Naive thymus-derived CD4-positive, alpha-beta T cell (primary cell): ENCODE measurements at regions not wholly inside any gene's neighbourhood (a gene's known extent, or its start where the extent isn't known, plus 50 kb on each side); places are given as distances from the start of the nearest gene placed in this dataset.

Experiments used
- ATAC-seq: fragments of 150-1000 bp; cut with Tn5 transposase; 2 replicates; pipeline ENCODE4 v1.10.0; 2021; ENCODE audit warnings: mild to moderate bottlenecking, moderate library complexity
- CTCF ChIA-PET: fragments of 350-600 bp; sonication (Branson Sonifier 250); formaldehyde crosslinking; loops from one replicate; lab custom pipeline; 2021; ENCODE audit warnings: antibody characterized with exemption; lab: Charles Lee
- POLR2A ChIA-PET: fragments of 350-600 bp; sonication (Branson Sonifier 250); formaldehyde crosslinking; loops from one replicate; lab custom pipeline; 2021; ENCODE audit warnings: antibody characterized with exemption, inconsistent platforms; lab: Charles Lee
- DNase-seq, 9 donors: peaks; one replicate each; pipeline versions ENCODE4 v3.0.0 to v3.0.0-alpha.2; 2020 to 2022; ENCODE audit warnings: mixed read lengths in 1 of 9
- H3K27ac ChIP-seq: one replicate; pipeline ENCODE4 v1.7.0; 2013; ENCODE audit warnings: mild to moderate bottlenecking, low read depth, low read length, moderate library complexity
- H3K27me3 ChIP-seq, 2 donors: one replicate each; pipeline ENCODE4 v1.7.0; 2013; ENCODE audit warnings: low read length in 2 of 2, mild to moderate bottlenecking in 2 of 2, moderate library complexity in 2 of 2; ENCODE audit not compliant: control insufficient read depth in 2 of 2, insufficient read depth in 2 of 2
- H3K36me3 ChIP-seq, 3 experiments: 1 replicate in 2 of 3; 2 replicates in 1 of 3; pipeline ENCODE4 v1.7.0; 2013; ENCODE audit warnings: low read length in 3 of 3, mild to moderate bottlenecking in 3 of 3, moderate library complexity in 1 of 3; ENCODE audit not compliant: insufficient read depth in 3 of 3, control insufficient read depth in 2 of 3
- H3K4me1 ChIP-seq, 2 donors: one replicate each; pipeline ENCODE4 v1.7.0; 2013; ENCODE audit warnings: low read length in 2 of 2, mild to moderate bottlenecking in 2 of 2, moderate library complexity in 1 of 2; ENCODE audit not compliant: control insufficient read depth in 2 of 2, insufficient read depth in 2 of 2
- H3K4me3 ChIP-seq: 2 replicates; pipeline ENCODE4 v1.7.0; 2013; ENCODE audit warnings: mild to moderate bottlenecking, low read length
- H3K9me3 ChIP-seq, 3 experiments: 1 replicate in 2 of 3; 2 replicates in 1 of 3; pipeline ENCODE4 v1.7.0; 2013; ENCODE audit warnings: low read length in 3 of 3; ENCODE audit not compliant: control insufficient read depth in 2 of 3
- H3K27ac Mint-ChIP-seq, 9 donors: one replicate each; pipeline ENCODE4 v1.8.0; 2020 to 2022; ENCODE audit warnings: mixed read lengths in 9 of 9, mild to moderate bottlenecking in 8 of 9, moderate library complexity in 5 of 9, inconsistent platforms in 2 of 9
- H3K27me3 Mint-ChIP-seq, 5 donors: one replicate each; pipeline ENCODE4 v1.8.0; 2021 to 2022; ENCODE audit warnings: mixed read lengths in 5 of 5, mild to moderate bottlenecking in 1 of 5
- H3K36me3 Mint-ChIP-seq, 5 donors: one replicate each; pipeline ENCODE4 v1.8.0; 2020 to 2022; ENCODE audit warnings: mixed read lengths in 5 of 5, mild to moderate bottlenecking in 3 of 5, inconsistent platforms in 1 of 5
- H3K4me1 Mint-ChIP-seq, 7 donors: one replicate each; pipeline ENCODE4 v1.8.0; 2020 to 2022; ENCODE audit warnings: mixed read lengths in 7 of 7, mild to moderate bottlenecking in 3 of 7, inconsistent platforms in 1 of 7
- H3K4me3 Mint-ChIP-seq, 10 donors: one replicate each; pipeline ENCODE4 v1.8.0; 2020 to 2022; ENCODE audit warnings: mild to moderate bottlenecking in 10 of 10, mixed read lengths in 10 of 10, moderate library complexity in 6 of 10, inconsistent platforms in 2 of 10
- H3K9me3 Mint-ChIP-seq, 11 donors: one replicate each; pipeline ENCODE4 v1.8.0; 2020 to 2022; ENCODE audit warnings: mixed read lengths in 11 of 11, mild to moderate bottlenecking in 4 of 11, inconsistent platforms in 1 of 11, moderate library complexity in 1 of 11
- intact Hi-C, 2 donors: fragments of 100-400 bp; cut with micrococcal nuclease; formaldehyde crosslinking; loops; one replicate each; pipeline ENCODE4 v1.15.1; 2023

DNA sequence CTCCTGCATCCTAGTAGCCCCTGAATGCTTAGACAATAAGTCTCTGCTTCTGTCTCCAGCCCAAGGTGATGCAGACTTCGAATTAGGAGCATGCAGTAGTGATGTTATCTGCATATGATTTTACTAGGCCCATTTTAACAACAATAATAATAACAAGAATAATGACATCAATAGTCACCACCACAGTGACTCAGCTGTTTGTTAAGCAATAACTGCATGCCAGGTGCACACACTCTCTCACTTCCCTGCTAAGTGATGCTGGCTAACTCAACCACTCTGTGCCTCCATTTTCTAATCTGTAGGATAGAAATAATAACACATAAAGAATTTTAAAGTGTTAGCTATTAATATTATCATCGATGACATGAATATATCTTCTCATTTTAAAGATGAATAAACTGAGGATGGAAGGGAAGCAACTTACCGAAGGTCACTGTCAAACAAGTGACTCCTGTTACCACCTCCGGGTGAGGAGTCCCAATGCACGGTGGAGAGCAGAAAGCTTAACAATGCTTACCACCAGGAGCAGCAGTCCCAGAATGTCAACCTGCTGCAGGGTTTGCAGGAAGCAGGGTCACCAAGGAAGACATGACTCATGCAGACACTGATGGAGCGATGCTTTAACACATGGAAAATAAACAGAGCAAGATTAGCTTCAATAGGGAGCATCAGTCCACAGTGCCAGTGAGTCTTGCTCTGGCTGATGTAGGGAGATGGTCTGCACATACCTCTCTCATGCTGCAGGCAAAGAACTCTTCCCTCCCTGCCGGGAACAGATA is 290.2 kb downstream of the SPATA17 start:
- Mint-ChIP-seq H3K27ac (no peak overlapping the region), H3K4me3 (no peak overlapping the region), H3K9me3 (peaks cover 0 to 10% (median 4%) of the 10 kb centered on the region in 11 donors), H3K36me3 (peaks cover 0 to 3% (median 0%) of the 10 kb centered on the region in 5 donors), H3K4me1 (peaks cover 0 to 2% (median 0%) of the 10 kb centered on the region in 7 donors), H3K27me3 (peaks cover 11 to 21% (median 16%) of the 10 kb centered on the region in 5 donors)
- H3K4me1 ChIP-seq, result no peaks in the 10 kb centered on the region
- CTCF ChIA-PET, result no interaction called here
- H3K36me3 ChIP-seq, result no peaks in the 10 kb centered on the region
- H3K9me3 ChIP-seq, result no peaks in the 10 kb centered on the region
- H3K4me3 ChIP-seq, result no peak overlapping the region
- ATAC-seq, result no peak
- no peak overlapping the region for H3K27ac ChIP-seq
- POLR2A ChIA-PET, result no interaction called here
- DNase-seq, result no peak
- no peaks in the 10 kb centered on the region for H3K27me3 ChIP-seq
- intact Hi-C loops, result no loop called here

DNA sequence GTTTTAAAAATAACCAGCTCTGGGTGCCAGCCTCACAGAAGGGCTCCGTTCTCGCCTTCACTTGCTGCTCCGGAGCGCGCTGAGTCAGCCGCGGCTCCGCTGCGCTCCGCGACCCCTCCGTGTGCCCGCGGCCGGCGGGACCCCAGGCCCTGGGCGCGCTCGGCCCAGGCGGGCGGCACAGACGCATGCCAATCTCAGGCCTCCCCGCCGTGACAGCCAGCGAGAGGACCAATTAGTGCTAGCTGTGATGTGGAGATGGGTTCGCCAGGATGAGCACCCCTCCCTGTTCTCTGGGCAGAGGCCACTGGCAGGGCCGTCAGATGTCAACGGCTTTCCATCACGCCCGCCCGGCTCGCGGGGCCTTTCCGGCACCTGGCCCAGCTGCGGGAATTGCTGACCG is 293.8 kb downstream of the SPATA17 start:
- ChIA-PET POLR2A (no interaction called here), CTCF (no interaction called here)
- Mint-ChIP-seq H3K27ac (no peak overlapping the region), H3K36me3 (no peaks in the 10 kb centered on the region), H3K9me3 (peaks cover 0 to 9% (median 3%) of the 10 kb centered on the region in 11 donors), H3K4me3 (no peak overlapping the region), H3K4me1 (peaks cover 0 to 2% (median 0%) of the 10 kb centered on the region in 7 donors), H3K27me3 (peaks cover 12 to 19% (median 15%) of the 10 kb centered on the region in 5 donors)
- intact Hi-C loops, result no loop called here
- H3K4me3 ChIP-seq, result no peak overlapping the region
- H3K36me3 ChIP-seq, result no peaks in the 10 kb centered on the region
- DNase-seq (no peak), ATAC-seq (no peak)
- no peak overlapping the region for H3K27ac ChIP-seq
- H3K4me1 ChIP-seq, result no peaks in the 10 kb centered on the region
- H3K27me3 ChIP-seq, result no peaks in the 10 kb centered on the region
- no peaks in the 10 kb centered on the region for H3K9me3 ChIP-seq

DNA sequence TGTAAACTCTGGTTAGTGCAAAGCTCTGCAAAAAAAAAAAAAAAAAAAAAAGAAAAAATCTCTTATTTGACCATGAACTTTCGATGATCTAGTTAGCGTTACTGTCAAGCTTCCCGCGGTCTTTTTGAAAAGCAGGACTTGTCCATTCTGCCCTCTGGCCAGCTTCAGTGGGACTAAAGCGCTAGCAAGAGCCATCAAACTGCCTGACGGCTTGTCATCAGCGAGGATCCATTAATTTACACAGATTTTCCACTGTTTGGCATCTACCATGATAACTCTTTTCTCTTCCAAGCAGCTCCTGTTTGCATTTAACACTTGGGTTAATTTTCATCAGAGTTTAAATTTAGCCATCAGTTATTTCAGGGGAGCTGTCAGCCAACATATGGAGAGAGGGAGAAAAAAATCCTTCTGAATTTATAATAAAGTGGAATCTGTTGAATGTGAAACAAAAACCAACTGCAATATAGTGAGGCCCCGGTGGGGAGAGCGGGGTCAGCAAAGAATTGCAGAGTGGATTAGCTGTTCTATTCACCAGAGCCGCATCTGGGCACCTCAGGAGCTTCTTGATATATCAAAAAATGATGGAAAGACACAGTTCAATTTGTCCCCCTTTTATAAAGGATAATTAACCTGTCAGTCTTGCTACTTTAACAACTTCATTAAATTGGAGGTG is 298.2 kb downstream of the SPATA17 start:
- no peak for ATAC-seq
- H3K4me3 ChIP-seq, result no peak overlapping the region
- H3K27ac ChIP-seq, result no peak overlapping the region
- peaks cover 4 to 12% (median 8%) of the 10 kb centered on the region in 5 donors for H3K27me3 Mint-ChIP-seq
- no peaks in the 10 kb centered on the region for H3K36me3 Mint-ChIP-seq
- intact Hi-C loops, result no loop called here
- H3K4me1 Mint-ChIP-seq, result no peaks in the 10 kb centered on the region
- POLR2A ChIA-PET, result no interaction called here
- H3K4me3 Mint-ChIP-seq, result no peak overlapping the region
- DNase-seq, result no peak
- CTCF ChIA-PET, result no interaction called here
- H3K4me1 ChIP-seq, result no peaks in the 10 kb centered on the region
- no peaks in the 10 kb centered on the region for H3K36me3 ChIP-seq
- H3K27ac Mint-ChIP-seq, result no peak overlapping the region
- no peaks in the 10 kb centered on the region for H3K27me3 ChIP-seq
- peaks cover 0 to 11% (median 1%) of the 10 kb centered on the region in 11 donors for H3K9me3 Mint-ChIP-seq
- H3K9me3 ChIP-seq, result no peaks in the 10 kb centered on the region

DNA sequence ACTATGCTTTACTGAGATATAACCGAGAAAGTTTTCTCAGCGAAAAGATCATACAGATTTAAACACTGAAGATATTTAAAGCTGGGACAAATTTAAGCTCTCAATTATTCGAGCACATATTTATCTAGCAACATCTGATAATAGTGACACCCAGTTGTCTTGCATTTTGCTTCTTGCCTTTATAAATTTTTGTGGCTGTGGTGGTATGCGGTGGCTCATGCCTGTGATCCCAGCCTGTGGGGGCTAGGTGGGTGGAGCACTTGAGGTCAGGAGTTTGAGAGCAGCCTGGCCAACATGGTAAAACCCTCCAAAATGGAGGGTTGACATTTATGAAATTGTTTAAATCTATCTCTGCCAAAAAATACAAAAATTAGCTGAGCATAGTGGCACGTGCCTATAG is 312.2 kb downstream of the SPATA17 start:
- Mint-ChIP-seq H3K27me3 (peaks cover 0 to 5% (median 0%) of the 10 kb centered on the region in 5 donors), H3K4me3 (no peak overlapping the region), H3K4me1 (no peaks in the 10 kb centered on the region), H3K27ac (peak overlapping the region in 1 of 9 donors; percentile 27), H3K36me3 (no peaks in the 10 kb centered on the region), H3K9me3 (peaks cover 0 to 29% (median 0%) of the 10 kb centered on the region in 11 donors)
- Histone ChIP-seq H3K4me3 (no peak overlapping the region), H3K27me3 (no peaks in the 10 kb centered on the region), H3K9me3 (no peaks in the 10 kb centered on the region), H3K27ac (no peak overlapping the region), H3K36me3 (no peaks in the 10 kb centered on the region), H3K4me1 (no peaks in the 10 kb centered on the region)
- intact Hi-C loops, result no loop called here
- ATAC-seq (no peak), DNase-seq (no peak)
- ChIA-PET CTCF (no interaction called here), POLR2A (no interaction called here)

DNA sequence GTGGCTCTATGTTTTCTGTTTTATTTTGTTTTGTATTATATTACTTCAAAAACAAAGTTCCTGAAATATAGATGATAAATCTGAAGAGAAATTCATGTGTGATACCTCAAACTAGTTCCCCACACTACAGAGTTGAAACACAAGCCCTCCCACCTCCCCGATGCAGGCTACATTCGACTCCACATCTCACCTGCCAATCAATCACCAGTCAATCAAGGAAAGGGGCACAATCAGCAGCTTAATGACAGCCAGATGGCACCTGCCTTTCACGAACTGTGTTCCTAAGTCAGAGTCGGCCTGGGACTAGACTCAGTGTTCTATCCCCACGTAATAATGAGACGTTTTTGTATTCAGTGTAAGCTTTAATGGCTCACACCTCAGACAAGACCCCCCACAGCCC is 313.4 kb downstream of the SPATA17 start:
- POLR2A ChIA-PET, result no interaction called here
- H3K36me3 Mint-ChIP-seq, result no peaks in the 10 kb centered on the region
- Histone ChIP-seq H3K27ac (no peak overlapping the region), H3K4me1 (no peaks in the 10 kb centered on the region), H3K36me3 (no peaks in the 10 kb centered on the region), H3K9me3 (no peaks in the 10 kb centered on the region), H3K4me3 (no peak overlapping the region), H3K27me3 (no peaks in the 10 kb centered on the region)
- intact Hi-C loops, result no loop called here
- no peak overlapping the region for H3K27ac Mint-ChIP-seq
- H3K9me3 Mint-ChIP-seq, result peaks cover 0 to 31% (median 0%) of the 10 kb centered on the region in 11 donors
- ATAC-seq (no peak), DNase-seq (no peak)
- CTCF ChIA-PET, result no interaction called here
- no peak overlapping the region for H3K4me3 Mint-ChIP-seq
- no peaks in the 10 kb centered on the region for H3K4me1 Mint-ChIP-seq
- H3K27me3 Mint-ChIP-seq, result peaks cover 0 to 5% (median 0%) of the 10 kb centered on the region in 5 donors

DNA sequence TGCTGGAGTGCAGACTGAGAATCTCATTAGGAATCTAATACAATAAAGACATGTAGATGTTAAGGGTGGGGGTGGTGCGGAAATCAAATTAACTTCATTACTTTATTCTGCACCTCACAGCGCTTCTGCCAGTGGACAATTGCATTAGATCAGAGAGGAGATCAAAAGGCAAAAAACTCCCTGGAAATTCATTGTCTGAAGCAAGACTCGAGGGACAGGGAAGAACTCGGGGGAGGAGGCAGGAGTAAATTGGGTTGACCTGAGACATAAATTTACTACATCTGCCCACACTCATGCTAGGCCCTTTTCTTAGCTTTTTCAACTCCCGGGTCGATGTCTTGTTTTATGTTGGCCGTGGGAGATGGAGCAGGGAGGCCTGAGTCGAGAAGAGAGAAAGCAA is 315.4 kb downstream of the SPATA17 start:
- Histone ChIP-seq H3K4me3 (no peak overlapping the region), H3K4me1 (no peaks in the 10 kb centered on the region), H3K27me3 (no peaks in the 10 kb centered on the region), H3K27ac (no peak overlapping the region), H3K36me3 (no peaks in the 10 kb centered on the region), H3K9me3 (no peaks in the 10 kb centered on the region)
- ChIA-PET POLR2A (no interaction called here), CTCF (no interaction called here)
- Mint-ChIP-seq H3K4me3 (no peak overlapping the region), H3K9me3 (peaks cover 0 to 22% (median 0%) of the 10 kb centered on the region in 11 donors), H3K4me1 (no peaks in the 10 kb centered on the region), H3K27ac (no peak overlapping the region), H3K27me3 (peaks cover 0 to 5% (median 0%) of the 10 kb centered on the region in 5 donors), H3K36me3 (no peaks in the 10 kb centered on the region)
- ATAC-seq (no peak), DNase-seq (no peak)
- intact Hi-C loops, result no loop called here
